Heart left ventricle (tissue), 13 donors: ENCODE measurements at regions not wholly inside any gene's neighbourhood (a gene's known extent, or its start where the extent isn't known, plus 50 kb on each side); places are given as distances from the start of the nearest gene placed in this dataset.

ENCODE experiments used
- POLR2A ChIP-seq, 2 donors: fragments of 450-650 bp; IDR thresholded peaks; one replicate each; pipeline ENCODE4 v1.6.1; 2017; ENCODE audit warnings: antibody characterized with exemption in 2 of 2, mild to moderate bottlenecking in 2 of 2, moderate library complexity in 2 of 2
- TF ChIP-seq, protein P1 (sequence below), 12 donors: fragments of 200-600 bp; sonication (generic) in 4 of 12; IDR thresholded peaks; one replicate each; pipeline versions ENCODE4 v1.5.0 to v1.8.0; 2018 to 2022; ENCODE audit warnings: antibody characterized with exemption in 12 of 12, mild to moderate bottlenecking in 5 of 12
- donor health status: ischemic (EF 13 %, LVEDD 7.1; RV severe dilation, severe dysfunction).
- donor health status: DM: no; HTN: yes; CAD: no.
- donor health status: DM: no; HTN: no; CAD: no.
- donor health status: ischemic (EF 25% LVEDD 6.9; RV normal size, moderate dysfunction).
- donor health status: ischemic (EF 25% LVEDD 5.7; RV mildly dilated, moderate dysfunction).
- donor health status: ischemic (EF 35%, LVEDD 5.7; RV mildly dilated, moderate dysfunction).
- donor health status: nonischemic (EF 11% LVEDD 7.7; RV severe dilation, severe dysfunction).
- donor health status: DM: yes; HTN: yes; CAD: no.
- donor health status: PGD.
- donor health status: ischemic (EF 29% LVEDD 5.4; RV normal size, mild dysfunction).
- donor health status: nonischemic (EF 23%, LVEDD 6.1; RV moderate dilation, normal function).

DNA sequence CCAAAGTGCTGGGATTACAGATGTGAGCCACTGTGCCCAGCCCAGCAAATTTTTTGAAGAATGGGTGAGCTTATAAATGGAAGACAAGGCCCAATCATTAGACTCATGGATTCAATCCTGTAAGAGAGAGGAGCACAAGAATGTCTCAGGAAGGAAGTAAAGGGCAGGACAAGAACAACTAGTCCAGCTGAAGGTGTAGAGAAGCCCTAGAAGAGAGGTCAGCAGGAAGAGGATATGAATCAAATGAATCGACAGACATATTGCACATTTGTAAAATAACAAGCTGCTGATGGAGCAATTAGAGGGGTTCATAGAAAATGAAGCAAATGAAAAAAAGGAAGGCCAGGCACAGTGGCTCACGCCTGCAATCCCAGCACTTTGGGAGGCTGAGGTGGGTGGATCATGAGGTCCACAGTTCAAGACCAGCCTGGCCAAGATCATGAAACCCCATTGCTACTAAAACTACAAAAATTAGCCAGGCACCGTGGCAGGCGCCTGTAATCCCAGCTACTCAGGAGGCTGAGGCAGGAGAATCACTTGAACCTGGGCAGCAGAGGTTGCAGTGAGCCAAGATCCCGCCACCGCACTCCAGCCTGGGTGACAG is 74.9 kb downstream of the MIS18A start:
- TF ChIP-seq, protein P1, sequence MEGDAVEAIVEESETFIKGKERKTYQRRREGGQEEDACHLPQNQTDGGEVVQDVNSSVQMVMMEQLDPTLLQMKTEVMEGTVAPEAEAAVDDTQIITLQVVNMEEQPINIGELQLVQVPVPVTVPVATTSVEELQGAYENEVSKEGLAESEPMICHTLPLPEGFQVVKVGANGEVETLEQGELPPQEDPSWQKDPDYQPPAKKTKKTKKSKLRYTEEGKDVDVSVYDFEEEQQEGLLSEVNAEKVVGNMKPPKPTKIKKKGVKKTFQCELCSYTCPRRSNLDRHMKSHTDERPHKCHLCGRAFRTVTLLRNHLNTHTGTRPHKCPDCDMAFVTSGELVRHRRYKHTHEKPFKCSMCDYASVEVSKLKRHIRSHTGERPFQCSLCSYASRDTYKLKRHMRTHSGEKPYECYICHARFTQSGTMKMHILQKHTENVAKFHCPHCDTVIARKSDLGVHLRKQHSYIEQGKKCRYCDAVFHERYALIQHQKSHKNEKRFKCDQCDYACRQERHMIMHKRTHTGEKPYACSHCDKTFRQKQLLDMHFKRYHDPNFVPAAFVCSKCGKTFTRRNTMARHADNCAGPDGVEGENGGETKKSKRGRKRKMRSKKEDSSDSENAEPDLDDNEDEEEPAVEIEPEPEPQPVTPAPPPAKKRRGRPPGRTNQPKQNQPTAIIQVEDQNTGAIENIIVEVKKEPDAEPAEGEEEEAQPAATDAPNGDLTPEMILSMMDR (IDR thresholded peaks at IDR 0.05): no peak
- no peak for TF ChIP-seq POLR2A (IDR thresholded peaks at IDR 0.05)
